ENCODE measurements at regions not wholly inside any gene's neighbourhood (a gene's known extent, or its start where the extent isn't known, plus 50 kb on each side); places are given as distances from the start of the nearest gene placed in this dataset.

DNA sequence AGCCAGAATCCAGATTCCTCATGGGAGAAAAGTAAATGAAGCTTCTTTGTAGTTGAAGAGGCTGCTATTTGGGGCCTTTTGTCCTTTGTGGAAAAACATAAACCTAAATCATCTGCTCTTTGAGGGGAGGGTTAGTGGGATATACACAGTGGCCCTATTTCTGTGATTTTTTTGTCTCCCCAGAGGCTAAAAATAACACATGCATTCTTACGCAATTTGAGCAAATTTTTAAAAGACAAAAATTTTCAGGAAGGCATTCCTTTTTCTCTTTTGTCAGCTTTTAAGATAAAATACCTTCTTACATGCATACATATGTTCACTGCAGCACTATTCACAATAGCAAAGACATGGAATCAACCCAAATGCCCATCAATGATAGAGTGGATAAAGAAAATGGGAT, 165.5 kb downstream of the AXIN2 start:
- TF ChIP-seq, protein P1, sequence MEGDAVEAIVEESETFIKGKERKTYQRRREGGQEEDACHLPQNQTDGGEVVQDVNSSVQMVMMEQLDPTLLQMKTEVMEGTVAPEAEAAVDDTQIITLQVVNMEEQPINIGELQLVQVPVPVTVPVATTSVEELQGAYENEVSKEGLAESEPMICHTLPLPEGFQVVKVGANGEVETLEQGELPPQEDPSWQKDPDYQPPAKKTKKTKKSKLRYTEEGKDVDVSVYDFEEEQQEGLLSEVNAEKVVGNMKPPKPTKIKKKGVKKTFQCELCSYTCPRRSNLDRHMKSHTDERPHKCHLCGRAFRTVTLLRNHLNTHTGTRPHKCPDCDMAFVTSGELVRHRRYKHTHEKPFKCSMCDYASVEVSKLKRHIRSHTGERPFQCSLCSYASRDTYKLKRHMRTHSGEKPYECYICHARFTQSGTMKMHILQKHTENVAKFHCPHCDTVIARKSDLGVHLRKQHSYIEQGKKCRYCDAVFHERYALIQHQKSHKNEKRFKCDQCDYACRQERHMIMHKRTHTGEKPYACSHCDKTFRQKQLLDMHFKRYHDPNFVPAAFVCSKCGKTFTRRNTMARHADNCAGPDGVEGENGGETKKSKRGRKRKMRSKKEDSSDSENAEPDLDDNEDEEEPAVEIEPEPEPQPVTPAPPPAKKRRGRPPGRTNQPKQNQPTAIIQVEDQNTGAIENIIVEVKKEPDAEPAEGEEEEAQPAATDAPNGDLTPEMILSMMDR (IDR thresholded peaks at IDR 0.05) = no peak
- TF ChIP-seq EZH2 (IDR thresholded peaks at IDR 0.05; ENCODE audit: borderline replicate concordance, insufficient read depth, low read depth, low read length, poor library complexity, severe bottlenecking) = no peak
